ENCODE measurements at regions not wholly inside any gene's neighbourhood (a gene's known extent, or its start where the extent isn't known, plus 50 kb on each side); places are given as distances from the start of the nearest gene placed in this dataset.

DNA sequence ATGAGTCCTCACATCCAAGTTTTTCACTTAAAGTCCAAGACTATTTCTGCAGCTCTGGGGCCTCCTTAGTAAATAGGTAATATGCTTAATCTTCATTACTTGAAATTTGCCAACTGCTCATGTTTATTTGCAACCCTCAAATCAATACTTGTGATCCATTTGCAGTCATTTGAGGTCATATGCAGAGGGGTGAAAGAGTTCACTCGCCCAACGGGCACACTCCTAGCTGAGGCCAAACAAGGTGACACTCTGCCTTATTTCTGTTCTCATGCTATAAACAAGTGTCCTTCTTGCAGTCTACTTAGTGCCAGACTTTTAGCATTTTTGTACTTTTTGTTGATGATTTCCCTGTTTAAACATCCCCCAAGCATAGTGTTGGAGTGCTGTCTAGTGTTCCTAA is 409.9 kb downstream of the AEBP2 start:
- Histone ChIP-seq H3K4me3 (ENCODE audit: low read length) (no peak overlapping the region), H3K36me3 (ENCODE audit: insufficient read depth, low read length) (no peaks in the 10 kb centered on the region), H3K9me3 (ENCODE audit: control insufficient read depth in 1 of 2, insufficient read depth in 1 of 2, low read length in 2 of 2) (no peaks in the 10 kb centered on the region), H3K27ac (ENCODE audit: low read depth in 1 of 2, low read length in 2 of 2) (no peak overlapping the region), H3K27me3 (ENCODE audit: control insufficient read depth in 1 of 2, insufficient read depth in 2 of 2, low read length in 2 of 2) (no peaks in the 10 kb centered on the region), H3K4me1 (ENCODE audit: insufficient read depth, low read length) (no peaks in the 10 kb centered on the region)
- no peak for ATAC-seq (ENCODE audit: poor library complexity)
- no peaks in the 10 kb centered on the region for H3K36me3 Mint-ChIP-seq (ENCODE audit: low read depth)
- H3K27ac Mint-ChIP-seq = no peak overlapping the region
- H3K27me3 Mint-ChIP-seq = no peaks in the 10 kb centered on the region
- no peak overlapping the region for H3K4me3 Mint-ChIP-seq
- TF ChIP-seq, protein P1, sequence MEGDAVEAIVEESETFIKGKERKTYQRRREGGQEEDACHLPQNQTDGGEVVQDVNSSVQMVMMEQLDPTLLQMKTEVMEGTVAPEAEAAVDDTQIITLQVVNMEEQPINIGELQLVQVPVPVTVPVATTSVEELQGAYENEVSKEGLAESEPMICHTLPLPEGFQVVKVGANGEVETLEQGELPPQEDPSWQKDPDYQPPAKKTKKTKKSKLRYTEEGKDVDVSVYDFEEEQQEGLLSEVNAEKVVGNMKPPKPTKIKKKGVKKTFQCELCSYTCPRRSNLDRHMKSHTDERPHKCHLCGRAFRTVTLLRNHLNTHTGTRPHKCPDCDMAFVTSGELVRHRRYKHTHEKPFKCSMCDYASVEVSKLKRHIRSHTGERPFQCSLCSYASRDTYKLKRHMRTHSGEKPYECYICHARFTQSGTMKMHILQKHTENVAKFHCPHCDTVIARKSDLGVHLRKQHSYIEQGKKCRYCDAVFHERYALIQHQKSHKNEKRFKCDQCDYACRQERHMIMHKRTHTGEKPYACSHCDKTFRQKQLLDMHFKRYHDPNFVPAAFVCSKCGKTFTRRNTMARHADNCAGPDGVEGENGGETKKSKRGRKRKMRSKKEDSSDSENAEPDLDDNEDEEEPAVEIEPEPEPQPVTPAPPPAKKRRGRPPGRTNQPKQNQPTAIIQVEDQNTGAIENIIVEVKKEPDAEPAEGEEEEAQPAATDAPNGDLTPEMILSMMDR (IDR thresholded peaks at IDR 0.05) = no peak
- POLR2A ChIA-PET = no interaction called here
- peaks cover 4% of the 10 kb centered on the region for H3K9me3 Mint-ChIP-seq
- DNase-seq = no peak
- CTCF ChIA-PET = no interaction called here
- H3K4me1 Mint-ChIP-seq (ENCODE audit: low read depth) = no peaks in the 10 kb centered on the region
- intact Hi-C loops (cut with DNase I, micrococcal nuclease) = no loop called here

DNA sequence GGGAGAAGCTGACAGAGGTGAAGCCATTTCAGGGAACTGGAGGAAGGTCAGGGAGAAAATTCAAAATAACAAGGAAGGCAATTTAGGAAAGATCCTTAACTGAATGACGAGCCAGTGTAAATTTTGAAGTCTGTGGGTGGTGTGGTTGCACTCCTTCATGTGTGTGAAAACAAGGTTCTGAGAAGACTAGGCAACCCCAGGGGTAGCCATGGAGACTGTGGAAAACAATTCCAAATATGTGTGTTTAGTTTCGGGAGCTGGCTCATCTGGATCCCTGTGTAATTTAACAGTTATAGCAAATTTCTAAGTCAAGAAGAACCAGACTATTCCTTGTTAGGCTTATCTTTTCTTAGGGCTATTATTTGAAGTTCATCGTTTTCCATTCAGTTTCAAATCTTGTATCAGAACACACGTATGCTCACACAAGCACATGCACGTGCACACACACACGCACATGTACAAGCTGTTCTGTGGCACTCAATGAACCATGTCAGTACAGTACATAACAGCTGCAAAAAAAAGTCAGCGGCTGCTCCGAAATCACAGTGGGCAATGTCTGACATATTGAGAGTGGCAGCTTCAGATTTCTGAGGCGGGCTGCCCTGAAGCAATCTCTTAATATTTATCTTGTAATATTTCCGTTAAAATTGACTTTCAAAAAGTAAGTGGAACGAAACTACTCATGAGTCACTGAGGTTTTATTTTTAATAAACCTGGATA is 411.2 kb downstream of the AEBP2 start:
- Histone ChIP-seq H3K4me3 (ENCODE audit: low read length) (no peak overlapping the region), H3K36me3 (ENCODE audit: insufficient read depth, low read length) (no peaks in the 10 kb centered on the region), H3K9me3 (ENCODE audit: control insufficient read depth in 1 of 2, insufficient read depth in 1 of 2, low read length in 2 of 2) (no peaks in the 10 kb centered on the region), H3K4me1 (ENCODE audit: insufficient read depth, low read length) (no peaks in the 10 kb centered on the region), H3K27ac (ENCODE audit: low read depth in 1 of 2, low read length in 2 of 2) (no peak overlapping the region), H3K27me3 (ENCODE audit: control insufficient read depth in 1 of 2, insufficient read depth in 2 of 2, low read length in 2 of 2) (no peaks in the 10 kb centered on the region)
- Mint-ChIP-seq H3K9me3 (peaks cover 4% of the 10 kb centered on the region), H3K27ac (no peak overlapping the region), H3K4me3 (no peak overlapping the region), H3K36me3 (ENCODE audit: low read depth) (no peaks in the 10 kb centered on the region), H3K27me3 (no peaks in the 10 kb centered on the region), H3K4me1 (ENCODE audit: low read depth) (no peaks in the 10 kb centered on the region)
- TF ChIP-seq, protein P1 (IDR thresholded peaks at IDR 0.05) = no peak
- DNase-seq = no peak
- POLR2A ChIA-PET = no interaction called here
- intact Hi-C loops (cut with DNase I, micrococcal nuclease) = no loop called here
- CTCF ChIA-PET = no interaction called here
- no peak for ATAC-seq (ENCODE audit: poor library complexity)

DNA sequence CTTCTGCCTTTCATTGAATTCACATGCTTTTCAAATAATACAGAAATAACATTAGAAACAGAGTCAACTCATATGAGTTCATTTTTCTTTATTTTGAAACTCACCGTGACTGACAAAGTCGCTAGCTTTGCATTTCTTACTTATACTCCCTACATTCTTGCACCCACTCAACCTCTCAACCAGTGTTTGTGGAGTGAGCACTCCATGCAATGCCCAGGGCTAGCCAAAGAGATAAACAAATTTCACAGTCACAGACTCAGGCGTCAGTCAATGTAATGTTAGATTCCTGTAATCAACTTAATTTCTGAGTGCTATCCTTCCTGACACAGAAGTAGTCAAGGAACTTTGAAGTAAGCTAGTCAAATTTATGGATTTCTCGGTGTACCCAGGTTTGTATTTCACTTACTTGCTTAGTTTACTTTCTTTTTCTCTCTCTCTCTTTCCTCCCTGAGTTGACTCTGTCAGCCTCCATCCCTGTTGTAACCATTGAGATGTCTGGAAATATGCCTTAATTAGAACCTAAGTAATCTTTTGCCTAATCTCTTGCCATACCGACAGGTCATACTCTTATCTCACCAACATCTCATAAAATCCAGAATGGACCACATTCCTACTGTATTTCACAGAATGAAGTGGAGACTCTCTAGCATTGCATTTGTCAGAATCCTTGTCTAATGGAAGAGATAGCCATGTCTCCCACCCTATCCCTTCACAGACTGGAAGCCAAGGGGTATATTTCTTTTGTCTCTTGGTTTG is 413.0 kb downstream of the AEBP2 start:
- no peaks in the 10 kb centered on the region for H3K27me3 ChIP-seq (ENCODE audit: control insufficient read depth in 1 of 2, insufficient read depth in 2 of 2, low read length in 2 of 2)
- ChIA-PET POLR2A (no interaction called here), CTCF (no interaction called here)
- peaks cover 5% of the 10 kb centered on the region for H3K27me3 Mint-ChIP-seq
- DNase-seq (no peak), ATAC-seq (ENCODE audit: poor library complexity) (no peak)
- no peaks in the 10 kb centered on the region for H3K36me3 ChIP-seq (ENCODE audit: insufficient read depth, low read length)
- TF ChIP-seq, protein P1 (IDR thresholded peaks at IDR 0.05) = no peak
- intact Hi-C loops (cut with DNase I, micrococcal nuclease) = no loop called here
- H3K4me1 Mint-ChIP-seq (ENCODE audit: low read depth) = no peaks in the 10 kb centered on the region
- H3K4me3 ChIP-seq (ENCODE audit: low read length) = no peak overlapping the region
- no peak overlapping the region for H3K27ac Mint-ChIP-seq
- H3K9me3 ChIP-seq (ENCODE audit: control insufficient read depth in 1 of 2, insufficient read depth in 1 of 2, low read length in 2 of 2) = no peaks in the 10 kb centered on the region
- no peaks in the 10 kb centered on the region for H3K36me3 Mint-ChIP-seq (ENCODE audit: low read depth)
- H3K4me1 ChIP-seq (ENCODE audit: insufficient read depth, low read length) = no peaks in the 10 kb centered on the region
- no peak overlapping the region for H3K27ac ChIP-seq (ENCODE audit: low read depth in 1 of 2, low read length in 2 of 2)
- H3K9me3 Mint-ChIP-seq = peaks cover 6% of the 10 kb centered on the region
- no peak overlapping the region for H3K4me3 Mint-ChIP-seq

All from CD4-positive, alpha-beta T cell (primary cell).